ENCODE measurements at regions not wholly inside any gene's neighbourhood (a gene's known extent, or its start where the extent isn't known, plus 50 kb on each side); places are given as distances from the start of the nearest gene placed in this dataset.

DNA sequence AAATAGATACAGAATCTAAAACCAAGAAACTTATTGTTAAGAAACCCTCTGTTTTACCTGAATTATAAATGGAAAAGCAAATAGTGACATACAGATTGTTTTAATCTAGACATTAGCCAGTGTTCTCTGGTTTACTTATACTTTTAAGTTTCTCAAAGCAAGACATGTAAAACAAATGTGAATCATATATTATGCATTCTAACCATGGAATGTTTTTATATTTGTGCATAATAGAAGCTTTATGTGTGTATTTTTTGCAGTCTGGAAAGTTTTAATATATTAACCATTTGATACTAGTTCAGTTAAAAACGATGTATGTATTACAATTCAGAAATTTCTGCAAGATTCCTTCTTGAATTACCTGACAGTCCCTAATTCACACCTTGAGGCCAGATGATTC, 150.6 kb upstream of the TMEM72 start:
- 89% methylated on average over 1 of the region's 1 CpG for WGBS
- H3K4me1 ChIP-seq (ENCODE audit: control insufficient read depth in 2 of 2, insufficient read depth in 2 of 2, low read length in 2 of 2): no peaks in the 10 kb centered on the region

DNA sequence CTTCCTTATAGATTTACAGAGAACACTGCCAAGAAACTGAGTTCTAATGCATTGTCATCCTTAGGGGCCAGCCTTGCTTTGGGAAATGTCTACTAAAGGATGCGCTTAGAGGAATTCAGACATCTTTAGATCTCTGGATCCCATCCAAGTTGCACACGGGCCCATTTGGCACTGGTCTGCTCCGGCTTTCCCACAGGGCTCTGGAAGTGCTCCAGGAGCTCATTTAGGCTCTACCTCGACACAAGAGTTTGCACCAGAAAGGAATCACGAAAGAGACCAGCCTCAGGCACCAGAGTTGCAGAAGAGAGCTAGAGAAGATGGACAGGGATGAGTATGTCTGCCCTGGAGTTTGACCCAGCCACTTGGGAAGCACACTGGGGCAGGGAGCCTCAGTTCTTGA, 150.1 kb upstream of the TMEM72 start:
- WGBS: 88% methylated on average over 5 of the region's 5 CpGs

More for the DNA sequence above, 150.6 kb upstream of the TMEM72 start:
- no peak overlapping the region for H3K27ac ChIP-seq (ENCODE audit: low read depth in 1 of 2, low read length in 1 of 2)
- no peaks in the 10 kb centered on the region for H3K9me3 ChIP-seq (ENCODE audit: control insufficient read depth in 2 of 2, insufficient read depth in 1 of 2, low read length in 1 of 2)
- H3K36me3 ChIP-seq (ENCODE audit: control insufficient read depth in 2 of 2, insufficient read depth in 2 of 2, low read length in 1 of 2): no peaks in the 10 kb centered on the region
- no peak overlapping the region for H3K4me3 ChIP-seq (ENCODE audit: low read length in 2 of 2)
- DNase-seq (ENCODE audit: low read depth in 6 of 9, low spot score in 9 of 9): no peak
- H3K27me3 ChIP-seq (ENCODE audit: control insufficient read depth in 2 of 2, insufficient read depth in 1 of 2, low read length in 1 of 2): no peaks in the 10 kb centered on the region

DNA sequence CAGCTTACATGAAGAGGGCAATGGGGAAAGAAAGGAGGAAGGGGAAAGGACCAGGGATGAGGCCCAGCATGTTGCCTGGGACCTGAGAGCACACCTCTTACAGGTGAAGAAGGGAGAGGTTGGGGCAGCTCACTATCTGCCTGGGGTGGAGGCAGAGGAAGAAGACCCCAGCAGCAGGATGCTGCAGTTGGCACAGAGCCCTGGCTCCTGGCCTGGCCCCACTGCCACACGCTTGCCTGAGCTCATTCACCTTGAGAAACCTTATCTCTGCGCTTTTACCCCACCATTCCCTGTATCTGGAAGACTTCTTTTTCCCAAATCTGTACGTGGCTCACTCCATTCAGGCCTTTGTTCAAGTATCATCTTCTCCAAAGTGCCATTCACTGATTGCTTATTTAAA, 147.8 kb upstream of the TMEM72 start:
- H3K27me3 ChIP-seq (ENCODE audit: control insufficient read depth in 2 of 2, insufficient read depth in 1 of 2, low read length in 1 of 2): no peaks in the 10 kb centered on the region
- no peak overlapping the region for H3K4me3 ChIP-seq (ENCODE audit: low read length in 2 of 2)
- no peak overlapping the region for H3K27ac ChIP-seq (ENCODE audit: low read depth in 1 of 2, low read length in 1 of 2)
- no peaks in the 10 kb centered on the region for H3K4me1 ChIP-seq (ENCODE audit: control insufficient read depth in 2 of 2, insufficient read depth in 2 of 2, low read length in 2 of 2)
- no peak for DNase-seq (ENCODE audit: low read depth in 6 of 9, low spot score in 9 of 9)
- no peaks in the 10 kb centered on the region for H3K36me3 ChIP-seq (ENCODE audit: control insufficient read depth in 2 of 2, insufficient read depth in 2 of 2, low read length in 1 of 2)
- WGBS: 78% methylated on average over 3 of the region's 3 CpGs
- no peaks in the 10 kb centered on the region for H3K9me3 ChIP-seq (ENCODE audit: control insufficient read depth in 2 of 2, insufficient read depth in 1 of 2, low read length in 1 of 2)

More for the DNA sequence above, 150.1 kb upstream of the TMEM72 start:
- Histone ChIP-seq H3K4me1 (ENCODE audit: control insufficient read depth in 2 of 2, insufficient read depth in 2 of 2, low read length in 2 of 2) (no peaks in the 10 kb centered on the region), H3K4me3 (ENCODE audit: low read length in 2 of 2) (no peak overlapping the region), H3K36me3 (ENCODE audit: control insufficient read depth in 2 of 2, insufficient read depth in 2 of 2, low read length in 1 of 2) (no peaks in the 10 kb centered on the region), H3K27me3 (ENCODE audit: control insufficient read depth in 2 of 2, insufficient read depth in 1 of 2, low read length in 1 of 2) (no peaks in the 10 kb centered on the region), H3K27ac (ENCODE audit: low read depth in 1 of 2, low read length in 1 of 2) (no peak overlapping the region), H3K9me3 (ENCODE audit: control insufficient read depth in 2 of 2, insufficient read depth in 1 of 2, low read length in 1 of 2) (no peaks in the 10 kb centered on the region)
- DNase-seq (ENCODE audit: low read depth in 6 of 9, low spot score in 9 of 9): no peak

DNA sequence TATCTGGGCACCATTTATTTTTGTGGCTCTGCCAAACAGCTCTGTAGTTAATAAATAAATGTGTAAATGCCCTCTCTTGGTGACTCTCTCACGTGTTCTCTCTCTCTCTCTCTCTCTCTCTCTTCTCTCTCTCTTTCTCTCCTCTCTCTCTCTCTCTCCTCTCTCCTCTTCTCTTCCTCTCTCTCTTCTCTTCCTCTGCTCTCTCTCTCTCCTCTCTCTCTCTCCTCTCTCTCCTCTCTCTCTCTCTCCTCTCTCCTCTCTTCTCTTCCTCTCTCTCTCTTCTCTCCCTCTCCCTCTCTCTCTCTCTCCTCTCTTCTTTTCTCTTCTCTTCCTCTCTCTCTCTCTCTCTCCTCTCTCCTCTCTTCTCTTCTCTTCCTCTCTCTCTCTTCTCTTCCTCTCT, 145.8 kb upstream of the TMEM72 start:
- DNase-seq (ENCODE audit: low read depth in 6 of 9, low spot score in 9 of 9): no peak
- H3K27ac ChIP-seq (ENCODE audit: low read depth in 1 of 2, low read length in 1 of 2): no peak overlapping the region
- no peaks in the 10 kb centered on the region for H3K4me1 ChIP-seq (ENCODE audit: control insufficient read depth in 2 of 2, insufficient read depth in 2 of 2, low read length in 2 of 2)
- H3K9me3 ChIP-seq (ENCODE audit: control insufficient read depth in 2 of 2, insufficient read depth in 1 of 2, low read length in 1 of 2): no peaks in the 10 kb centered on the region
- no peak overlapping the region for H3K4me3 ChIP-seq (ENCODE audit: low read length in 2 of 2)
- no peaks in the 10 kb centered on the region for H3K36me3 ChIP-seq (ENCODE audit: control insufficient read depth in 2 of 2, insufficient read depth in 2 of 2, low read length in 1 of 2)
- no peaks in the 10 kb centered on the region for H3K27me3 ChIP-seq (ENCODE audit: control insufficient read depth in 2 of 2, insufficient read depth in 1 of 2, low read length in 1 of 2)
- WGBS: 87% methylated on average over 1 of the region's 1 CpG

DNA sequence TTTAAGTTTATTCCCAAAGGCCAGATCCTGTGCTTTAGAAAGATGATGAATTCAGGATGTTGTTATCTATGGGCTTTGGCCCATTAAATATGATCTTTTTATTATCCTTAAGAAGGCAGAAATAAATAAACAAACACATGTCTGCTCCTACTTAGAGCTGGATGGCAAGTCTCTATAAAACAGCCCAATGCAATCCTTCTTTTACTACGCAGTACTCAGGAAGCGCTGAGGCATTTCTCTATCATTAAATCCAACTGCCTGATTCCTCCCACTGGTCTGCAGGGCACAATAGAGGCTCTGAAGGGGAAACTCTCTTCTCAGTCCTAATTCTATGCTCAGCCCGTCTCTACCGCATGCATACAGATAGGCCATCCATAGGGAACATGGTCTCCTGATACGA, 144.5 kb upstream of the TMEM72 start:
- no peaks in the 10 kb centered on the region for H3K27me3 ChIP-seq (ENCODE audit: control insufficient read depth in 2 of 2, insufficient read depth in 1 of 2, low read length in 1 of 2)
- no peak overlapping the region for H3K27ac ChIP-seq (ENCODE audit: low read depth in 1 of 2, low read length in 1 of 2)
- H3K4me1 ChIP-seq (ENCODE audit: control insufficient read depth in 2 of 2, insufficient read depth in 2 of 2, low read length in 2 of 2): no peaks in the 10 kb centered on the region
- no peaks in the 10 kb centered on the region for H3K9me3 ChIP-seq (ENCODE audit: control insufficient read depth in 2 of 2, insufficient read depth in 1 of 2, low read length in 1 of 2)
- no peak overlapping the region for H3K4me3 ChIP-seq (ENCODE audit: low read length in 2 of 2)
- no peaks in the 10 kb centered on the region for H3K36me3 ChIP-seq (ENCODE audit: control insufficient read depth in 2 of 2, insufficient read depth in 2 of 2, low read length in 1 of 2)
- no peak for DNase-seq (ENCODE audit: low read depth in 6 of 9, low spot score in 9 of 9)
- 97% methylated on average over 5 of the region's 5 CpGs for WGBS

DNA sequence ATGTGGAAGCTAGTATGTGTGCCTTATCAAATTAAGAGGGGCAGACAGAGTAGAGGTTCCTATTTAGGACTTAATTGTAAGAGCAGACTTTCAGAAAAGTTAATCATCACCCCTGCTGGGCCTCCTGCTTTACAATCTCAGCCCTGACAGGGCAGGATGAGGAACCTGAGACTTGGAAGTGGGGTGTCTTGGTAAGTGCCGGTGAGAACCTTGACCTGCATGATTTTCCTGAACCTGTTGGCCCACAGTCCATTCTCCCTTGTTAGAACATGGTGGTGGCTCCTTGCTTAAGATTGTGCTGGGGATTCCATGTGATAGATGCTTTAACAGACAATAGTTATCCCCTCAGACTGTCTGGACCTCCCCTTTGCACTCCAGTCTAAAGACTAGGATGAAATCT, 141.7 kb upstream of the TMEM72 start:
- no peaks in the 10 kb centered on the region for H3K9me3 ChIP-seq (ENCODE audit: control insufficient read depth in 2 of 2, insufficient read depth in 1 of 2, low read length in 1 of 2)
- H3K4me1 ChIP-seq (ENCODE audit: control insufficient read depth in 2 of 2, insufficient read depth in 2 of 2, low read length in 2 of 2): no peaks in the 10 kb centered on the region
- no peak overlapping the region for H3K4me3 ChIP-seq (ENCODE audit: low read length in 2 of 2)
- H3K27ac ChIP-seq (ENCODE audit: low read depth in 1 of 2, low read length in 1 of 2): no peak overlapping the region
- H3K27me3 ChIP-seq (ENCODE audit: control insufficient read depth in 2 of 2, insufficient read depth in 1 of 2, low read length in 1 of 2): no peaks in the 10 kb centered on the region
- no peak for DNase-seq (ENCODE audit: low read depth in 6 of 9, low spot score in 9 of 9)
- 71% methylated on average over 1 of the region's 1 CpG for WGBS
- H3K36me3 ChIP-seq (ENCODE audit: control insufficient read depth in 2 of 2, insufficient read depth in 2 of 2, low read length in 1 of 2): no peaks in the 10 kb centered on the region

DNA sequence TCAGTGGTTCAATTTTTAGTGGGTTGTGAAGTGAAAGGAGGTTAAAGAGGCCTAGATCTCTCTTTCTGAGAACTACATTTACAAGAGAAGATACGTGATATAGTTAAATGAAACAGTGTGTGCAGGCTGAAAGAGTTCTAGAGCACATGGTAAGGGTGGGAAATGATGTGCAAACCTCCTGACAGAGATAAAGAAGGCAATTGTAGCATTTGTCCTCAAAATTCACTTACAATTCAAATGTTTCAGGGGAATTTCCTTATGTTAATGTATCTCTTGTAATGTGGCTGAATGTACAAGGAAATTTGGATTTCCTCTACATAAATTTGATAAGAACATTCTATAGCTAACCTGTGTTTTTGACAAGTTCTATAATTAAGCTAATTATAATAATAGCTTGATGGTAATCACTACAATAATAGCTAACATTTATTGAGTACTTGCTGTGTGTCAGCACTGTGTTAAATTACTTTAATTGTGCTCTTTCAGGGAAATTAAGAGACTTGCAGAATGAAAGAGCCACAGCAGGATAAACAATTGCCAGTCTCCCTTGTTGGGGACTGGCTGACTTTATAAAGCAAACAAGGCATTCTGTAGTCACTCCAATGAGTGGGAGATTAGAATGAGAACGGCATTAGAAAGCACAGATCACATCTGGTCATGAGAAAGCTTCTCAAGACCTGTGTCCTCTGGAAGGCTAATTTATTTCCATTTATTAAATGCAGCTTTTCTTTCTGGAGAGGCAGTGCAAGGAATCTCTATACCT, 139.7 kb upstream of the TMEM72 start:
- Histone ChIP-seq H3K36me3 (ENCODE audit: control insufficient read depth in 2 of 2, insufficient read depth in 2 of 2, low read length in 1 of 2) (no peaks in the 10 kb centered on the region), H3K4me1 (ENCODE audit: control insufficient read depth in 2 of 2, insufficient read depth in 2 of 2, low read length in 2 of 2) (no peaks in the 10 kb centered on the region), H3K4me3 (ENCODE audit: low read length in 2 of 2) (no peak overlapping the region), H3K27me3 (ENCODE audit: control insufficient read depth in 2 of 2, insufficient read depth in 1 of 2, low read length in 1 of 2) (no peaks in the 10 kb centered on the region), H3K27ac (ENCODE audit: low read depth in 1 of 2, low read length in 1 of 2) (no peak overlapping the region), H3K9me3 (ENCODE audit: control insufficient read depth in 2 of 2, insufficient read depth in 1 of 2, low read length in 1 of 2) (no peaks in the 10 kb centered on the region)
- WGBS: 96% methylated on average over 2 of the region's 2 CpGs
- DNase-seq (ENCODE audit: low read depth in 6 of 9, low spot score in 9 of 9): no peak

DNA sequence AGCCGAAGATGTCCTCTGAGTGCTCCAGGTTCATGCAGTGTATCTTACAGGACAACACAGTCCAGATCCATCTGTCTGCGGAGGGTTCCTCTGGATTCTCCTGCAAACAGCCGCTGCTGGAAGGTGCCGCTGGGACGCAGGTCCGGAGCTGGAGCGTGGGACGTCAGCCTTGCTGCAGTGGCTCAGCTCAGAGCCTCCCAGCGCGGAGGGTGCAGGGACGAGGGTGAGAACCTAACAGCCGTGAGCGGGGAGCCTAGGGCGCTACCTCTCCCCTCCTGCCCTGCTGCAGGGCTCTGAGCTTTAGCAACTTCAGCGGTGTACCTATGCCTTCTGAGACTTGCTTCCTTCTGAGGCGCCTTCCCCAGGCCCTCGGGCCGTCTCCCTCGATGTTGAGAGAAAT, 137.6 kb upstream of the TMEM72 start:
- H3K27me3 ChIP-seq (ENCODE audit: control insufficient read depth in 2 of 2, insufficient read depth in 1 of 2, low read length in 1 of 2): no peaks in the 10 kb centered on the region
- no peaks in the 10 kb centered on the region for H3K4me1 ChIP-seq (ENCODE audit: control insufficient read depth in 2 of 2, insufficient read depth in 2 of 2, low read length in 2 of 2)
- no peak for DNase-seq (ENCODE audit: low read depth in 6 of 9, low spot score in 9 of 9)
- H3K4me3 ChIP-seq (ENCODE audit: low read length in 2 of 2): no peak overlapping the region
- H3K27ac ChIP-seq (ENCODE audit: low read depth in 1 of 2, low read length in 1 of 2): no peak overlapping the region
- no peaks in the 10 kb centered on the region for H3K9me3 ChIP-seq (ENCODE audit: control insufficient read depth in 2 of 2, insufficient read depth in 1 of 2, low read length in 1 of 2)
- H3K36me3 ChIP-seq (ENCODE audit: control insufficient read depth in 2 of 2, insufficient read depth in 2 of 2, low read length in 1 of 2): no peaks in the 10 kb centered on the region
- 98% methylated on average over 19 of the region's 19 CpGs for WGBS

DNA sequence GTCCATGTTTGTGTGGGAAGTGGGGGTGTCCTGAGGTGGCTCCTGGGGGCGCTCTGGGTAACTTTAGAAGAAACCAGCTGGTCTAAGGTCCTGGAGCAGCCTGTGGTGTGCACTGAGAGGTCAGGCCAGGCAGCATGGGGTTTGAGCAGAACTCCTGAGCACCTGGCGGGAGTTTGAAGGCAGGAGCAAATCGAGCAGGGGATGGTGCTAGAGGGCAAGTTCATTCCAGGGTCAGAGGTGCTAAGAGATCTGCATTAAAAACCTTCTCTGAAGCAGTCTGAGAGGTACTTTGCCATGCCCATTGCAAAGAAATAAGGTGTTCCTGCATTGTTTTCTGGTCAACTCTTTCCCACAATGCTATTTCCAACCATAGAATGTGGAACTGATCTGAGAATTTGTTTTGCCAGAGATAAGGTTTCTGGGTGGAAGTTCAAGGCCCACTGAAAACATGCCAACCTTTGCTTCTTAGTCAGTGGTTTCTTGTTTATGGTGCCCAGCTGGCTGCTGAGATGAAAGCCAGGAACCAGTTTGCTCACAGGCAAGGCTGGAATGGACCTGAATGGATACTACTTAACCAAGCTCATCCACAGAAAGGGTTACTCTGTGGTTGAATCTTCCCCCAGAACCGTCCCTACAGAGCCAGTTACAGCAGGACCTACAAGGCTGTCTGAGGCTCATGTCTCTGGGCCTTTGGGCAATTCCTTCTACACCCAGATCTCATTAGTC, 136.3 kb upstream of the TMEM72 start:
- no peaks in the 10 kb centered on the region for H3K36me3 ChIP-seq (ENCODE audit: control insufficient read depth in 2 of 2, insufficient read depth in 2 of 2, low read length in 1 of 2)
- DNase-seq (ENCODE audit: low read depth in 6 of 9, low spot score in 9 of 9): no peak
- H3K27ac ChIP-seq (ENCODE audit: low read depth in 1 of 2, low read length in 1 of 2): no peak overlapping the region
- H3K4me1 ChIP-seq (ENCODE audit: control insufficient read depth in 2 of 2, insufficient read depth in 2 of 2, low read length in 2 of 2): no peaks in the 10 kb centered on the region
- no peak overlapping the region for H3K4me3 ChIP-seq (ENCODE audit: low read length in 2 of 2)
- H3K27me3 ChIP-seq (ENCODE audit: control insufficient read depth in 2 of 2, insufficient read depth in 1 of 2, low read length in 1 of 2): no peaks in the 10 kb centered on the region
- no peaks in the 10 kb centered on the region for H3K9me3 ChIP-seq (ENCODE audit: control insufficient read depth in 2 of 2, insufficient read depth in 1 of 2, low read length in 1 of 2)
- 79% methylated on average over 4 of the region's 4 CpGs for whole genome bisulfite sequencing

Data from thymus (tissue), 11 donors.